RKO (cell line): ENCODE measurements at regions not wholly inside any gene's neighbourhood (a gene's known extent, or its start where the extent isn't known, plus 50 kb on each side); places are given as distances from the start of the nearest gene placed in this dataset.

ENCODE experiments used
- DNase-seq: peaks from one replicate; pipeline ENCODE4 v3.0.0-alpha.2; 2016; ENCODE audit warnings: low spot score

- DNase-seq: no peak
These were observed 382.3 kb upstream of the SLC30A5 start for GRCh38 chr5:68711293-68712200.

GRCh38 chr5:68714810-68715209 lies 379.0 kb upstream of the SLC30A5 start:
- no peak for DNase-seq

- no peak for DNase-seq
These were observed 372.8 kb upstream of the SLC30A5 start for GRCh38 chr5:68720884-68721610.

- DNase-seq: no peak
These were observed 371.5 kb upstream of the SLC30A5 start for GRCh38 chr5:68722357-68722756.

- no peak for DNase-seq
These were observed 367.7 kb upstream of the SLC30A5 start for GRCh38 chr5:68725905-68726683.

- no peak for DNase-seq
These were observed 365.9 kb upstream of the SLC30A5 start for GRCh38 chr5:68727931-68728330.

GRCh38 chr5:68729678-68730077 lies 364.1 kb upstream of the SLC30A5 start:
- DNase-seq: no peak

- peak; percentile 52 for DNase-seq
These were observed 363.4 kb upstream of the SLC30A5 start for GRCh38 chr5:68730220-68730978.

- no peak for DNase-seq
These were observed 362.7 kb upstream of the SLC30A5 start for GRCh38 chr5:68730979-68731654.

- DNase-seq: no peak
These were observed 361.6 kb upstream of the SLC30A5 start for GRCh38 chr5:68732251-68732650.

GRCh38 chr5:68734781-68735180 lies 359.0 kb upstream of the SLC30A5 start:
- DNase-seq: no peak

GRCh38 chr5:68738236-68738635 lies 355.6 kb upstream of the SLC30A5 start:
- DNase-seq: no peak

- no peak for DNase-seq
These were observed 355.0 kb upstream of the SLC30A5 start for GRCh38 chr5:68738841-68739240.

GRCh38 chr5:68739752-68740151 lies 354.1 kb upstream of the SLC30A5 start:
- DNase-seq: no peak

- DNase-seq: no peak
These were observed 353.4 kb upstream of the SLC30A5 start for GRCh38 chr5:68740226-68740910.

GRCh38 chr5:68744206-68744605 lies 349.6 kb upstream of the SLC30A5 start:
- no peak for DNase-seq

- DNase-seq: no peak
These were observed 348.4 kb upstream of the SLC30A5 start for GRCh38 chr5:68745448-68745847.

- no peak for DNase-seq
These were observed 347.6 kb upstream of the SLC30A5 start for GRCh38 chr5:68746220-68746619.

GRCh38 chr5:68746643-68747420 lies 347.0 kb upstream of the SLC30A5 start:
- DNase-seq: no peak

- no peak for DNase-seq
These were observed 346.3 kb upstream of the SLC30A5 start for GRCh38 chr5:68747521-68747920.
